ENCODE measurements at regions not wholly inside any gene's neighbourhood (a gene's known extent, or its start where the extent isn't known, plus 50 kb on each side); places are given as distances from the start of the nearest gene placed in this dataset.

- H3K27ac ChIP-seq (ENCODE audit: low read depth, low read length) = no peak overlapping the region
- no peak for DNase-seq (ENCODE audit: low read depth, low spot score)
- POLR2A ChIA-PET = no interaction called here
- no peak overlapping the region for H3K4me3 ChIP-seq (ENCODE audit: low read depth, low read length)
- no peak for TF ChIP-seq CTCF (IDR thresholded peaks at IDR 0.05; ENCODE audit: low read depth, low read length)
- CTCF ChIA-PET = interaction anchor here (1.0 to 4.1 kb wide), 2 partner anchors 244 to 998 kb away, joined by 3 to 34 read pairs; no protein-coding TSS in a partner anchor
- H3K27me3 ChIP-seq (ENCODE audit: control insufficient read depth, insufficient read depth, low read length) = no peaks in the 10 kb centered on the region
- H3K9me3 ChIP-seq (ENCODE audit: control insufficient read depth, insufficient read depth, low read length) = peaks cover 15% of the 10 kb centered on the region
These were observed 273.7 kb downstream of the C11orf87 start for GRCh38 chr11:109695696-109696095.

- no peaks in the 10 kb centered on the region for H3K27me3 ChIP-seq (ENCODE audit: control insufficient read depth, insufficient read depth, low read length)
- no peak overlapping the region for H3K27ac ChIP-seq (ENCODE audit: low read depth, low read length)
- H3K9me3 ChIP-seq (ENCODE audit: control insufficient read depth, insufficient read depth, low read length) = peaks cover 15% of the 10 kb centered on the region
- CTCF ChIA-PET = interaction anchor here (0.6 to 4.1 kb wide), 13 partner anchors 9 to 1040 kb away, joined by 3 to 34 read pairs (median 4); partner anchors contain the start of gene DDX10
- POLR2A ChIA-PET = no interaction called here
- no peak for DNase-seq (ENCODE audit: low read depth, low spot score)
- no peak for TF ChIP-seq CTCF (IDR thresholded peaks at IDR 0.05; ENCODE audit: low read depth, low read length)
- H3K4me3 ChIP-seq (ENCODE audit: low read depth, low read length) = no peak overlapping the region
These were observed 274.4 kb downstream of the C11orf87 start for GRCh38 chr11:109696191-109696897.

GRCh38 chr11:109697140-109697843 is 275.3 kb downstream of the C11orf87 start:
- CTCF ChIA-PET = interaction anchor here (0.5 to 4.1 kb wide), 21 partner anchors 9 to 1049 kb away, joined by 3 to 34 read pairs (median 4); partner anchors contain the start of gene DDX10
- H3K9me3 ChIP-seq (ENCODE audit: control insufficient read depth, insufficient read depth, low read length) = peaks cover 15% of the 10 kb centered on the region
- no peak overlapping the region for H3K27ac ChIP-seq (ENCODE audit: low read depth, low read length)
- POLR2A ChIA-PET = no interaction called here
- H3K27me3 ChIP-seq (ENCODE audit: control insufficient read depth, insufficient read depth, low read length) = no peaks in the 10 kb centered on the region
- peak; percentile 75 for TF ChIP-seq CTCF (IDR thresholded peaks at IDR 0.05; ENCODE audit: low read depth, low read length)
- peak; percentile 15 for DNase-seq (ENCODE audit: low read depth, low spot score)
- no peak overlapping the region for H3K4me3 ChIP-seq (ENCODE audit: low read depth, low read length)

GRCh38 chr11:109698237-109698636 is 276.2 kb downstream of the C11orf87 start:
- H3K9me3 ChIP-seq (ENCODE audit: control insufficient read depth, insufficient read depth, low read length) = peaks cover 15% of the 10 kb centered on the region
- no peak for TF ChIP-seq CTCF (IDR thresholded peaks at IDR 0.05; ENCODE audit: low read depth, low read length)
- ChIA-PET CTCF (interaction anchor here (0.5 to 4.1 kb wide), 10 partner anchors 8 to 1050 kb away, joined by 3 to 34 read pairs (median 4); no protein-coding TSS in a partner anchor), POLR2A (no interaction called here)
- no peak overlapping the region for H3K27ac ChIP-seq (ENCODE audit: low read depth, low read length)
- no peaks in the 10 kb centered on the region for H3K27me3 ChIP-seq (ENCODE audit: control insufficient read depth, insufficient read depth, low read length)
- DNase-seq (ENCODE audit: low read depth, low spot score) = no peak
- H3K4me3 ChIP-seq (ENCODE audit: low read depth, low read length) = no peak overlapping the region

GRCh38 chr11:109704432-109704831 is 282.4 kb downstream of the C11orf87 start:
- Histone ChIP-seq H3K9me3 (ENCODE audit: control insufficient read depth, insufficient read depth, low read length) (no peaks in the 10 kb centered on the region), H3K4me3 (ENCODE audit: low read depth, low read length) (no peak overlapping the region), H3K27me3 (ENCODE audit: control insufficient read depth, insufficient read depth, low read length) (no peaks in the 10 kb centered on the region), H3K27ac (ENCODE audit: low read depth, low read length) (no peak overlapping the region)
- ChIA-PET POLR2A (no interaction called here), CTCF (interaction anchor here (1.0 kb wide), 1 partner anchor 235 kb away, joined by 3 read pairs; no protein-coding TSS in a partner anchor)
- no peak for TF ChIP-seq CTCF (IDR thresholded peaks at IDR 0.05; ENCODE audit: low read depth, low read length)
- DNase-seq (ENCODE audit: low read depth, low spot score) = no peak
